C4-2B (cell line): ENCODE measurements at regions not wholly inside any gene's neighbourhood (a gene's known extent, or its start where the extent isn't known, plus 50 kb on each side); places are given as distances from the start of the nearest gene placed in this dataset.
"Not testable (repeated sequence)": the region's sequence is repeated elsewhere in the genome, so short reads cannot be mapped to it uniquely, and the experiment has no call there.

Experiments
- H3K27ac ChIP-seq: fragments of 450-650 bp; 2 replicates; pipeline ENCODE4 v1.5.1; 2017
- ZFX ChIP-seq: fragments of 450-650 bp; IDR thresholded peaks from 2 replicates; pipeline ENCODE4 v1.6.1; 2017
- TF ChIP-seq, protein P1 (sequence below): fragments of 450-650 bp; conservative IDR thresholded peaks from 2 replicates; pipeline ENCODE4 v1.5.1; 2017; ENCODE audit warnings: mild to moderate bottlenecking

DNA sequence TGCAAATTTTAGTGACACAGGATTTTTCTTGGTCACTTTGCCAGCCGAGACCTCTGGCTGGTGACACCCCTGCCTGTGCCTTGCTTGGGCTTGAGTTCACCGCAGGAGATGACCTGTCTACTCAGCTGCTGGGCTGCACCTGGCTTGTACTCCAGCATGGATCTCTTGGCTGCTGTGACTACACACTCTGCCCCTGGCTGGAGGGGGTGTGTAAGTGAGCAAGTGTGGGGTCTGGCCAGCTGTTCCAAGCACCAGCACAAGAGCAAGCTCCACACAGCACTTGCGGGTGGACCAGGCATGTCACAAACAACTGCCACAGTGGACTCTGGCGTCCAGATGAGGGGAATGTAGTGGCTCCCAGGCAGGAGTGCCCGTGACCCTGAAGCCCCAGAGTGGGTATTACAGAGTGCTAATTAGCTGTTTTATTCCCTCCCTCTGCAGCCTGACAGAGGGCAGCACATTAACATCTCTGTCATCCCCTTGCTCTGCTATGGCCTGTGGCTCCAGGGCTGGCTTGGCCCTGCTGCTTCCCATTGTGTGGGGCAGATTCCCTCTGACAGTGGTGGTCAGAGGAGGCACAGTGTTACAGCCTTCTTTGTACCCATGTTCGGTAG, 1387.2 kb downstream of the OLFM4 start:
- no peak overlapping the region for H3K27ac ChIP-seq
- TF ChIP-seq ZFX = no peak
- TF ChIP-seq, protein P1, sequence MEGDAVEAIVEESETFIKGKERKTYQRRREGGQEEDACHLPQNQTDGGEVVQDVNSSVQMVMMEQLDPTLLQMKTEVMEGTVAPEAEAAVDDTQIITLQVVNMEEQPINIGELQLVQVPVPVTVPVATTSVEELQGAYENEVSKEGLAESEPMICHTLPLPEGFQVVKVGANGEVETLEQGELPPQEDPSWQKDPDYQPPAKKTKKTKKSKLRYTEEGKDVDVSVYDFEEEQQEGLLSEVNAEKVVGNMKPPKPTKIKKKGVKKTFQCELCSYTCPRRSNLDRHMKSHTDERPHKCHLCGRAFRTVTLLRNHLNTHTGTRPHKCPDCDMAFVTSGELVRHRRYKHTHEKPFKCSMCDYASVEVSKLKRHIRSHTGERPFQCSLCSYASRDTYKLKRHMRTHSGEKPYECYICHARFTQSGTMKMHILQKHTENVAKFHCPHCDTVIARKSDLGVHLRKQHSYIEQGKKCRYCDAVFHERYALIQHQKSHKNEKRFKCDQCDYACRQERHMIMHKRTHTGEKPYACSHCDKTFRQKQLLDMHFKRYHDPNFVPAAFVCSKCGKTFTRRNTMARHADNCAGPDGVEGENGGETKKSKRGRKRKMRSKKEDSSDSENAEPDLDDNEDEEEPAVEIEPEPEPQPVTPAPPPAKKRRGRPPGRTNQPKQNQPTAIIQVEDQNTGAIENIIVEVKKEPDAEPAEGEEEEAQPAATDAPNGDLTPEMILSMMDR = no peak

DNA sequence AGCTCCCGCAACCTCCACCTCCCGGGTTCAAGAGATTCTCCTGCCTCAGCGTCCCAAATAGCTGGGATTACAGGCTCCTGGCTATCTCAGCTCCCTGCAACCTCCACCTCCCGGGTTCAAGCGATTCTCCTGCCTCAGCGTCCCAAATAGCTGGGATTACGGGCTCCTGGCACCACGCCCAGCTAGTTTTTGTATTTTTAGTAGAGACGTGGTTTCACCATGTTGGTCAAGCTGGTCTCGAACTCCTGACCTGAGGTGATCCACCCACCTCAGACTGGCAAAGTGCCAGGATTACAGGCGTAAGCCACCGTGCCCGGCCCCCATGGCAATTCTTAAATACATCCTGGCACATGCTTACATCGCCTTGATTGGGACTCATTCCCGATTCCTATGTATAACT, 1394.3 kb downstream of the OLFM4 start:
- H3K27ac ChIP-seq = not testable (repeated sequence)

DNA sequence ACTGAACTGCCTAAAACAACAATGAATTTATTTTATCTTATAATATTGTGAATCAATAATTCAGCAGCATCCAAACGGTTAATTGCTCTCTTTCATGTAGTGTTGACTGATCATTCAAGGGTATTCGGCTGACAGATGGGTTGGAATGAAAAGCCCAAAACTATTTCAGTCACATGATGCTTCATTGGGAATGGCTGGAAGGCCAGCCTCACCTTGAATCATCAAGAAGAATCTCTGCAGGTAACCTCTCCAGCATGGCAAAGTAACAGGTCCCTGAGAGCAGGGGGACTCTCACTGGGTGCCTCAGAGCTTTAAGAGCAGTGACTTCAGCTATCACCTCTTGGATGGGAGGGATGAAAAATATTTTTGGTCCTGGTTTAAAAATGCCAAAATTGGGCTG, 1395.7 kb downstream of the OLFM4 start:
- no peak for TF ChIP-seq ZFX
- TF ChIP-seq, protein P1 = no peak
- H3K27ac ChIP-seq = no peak overlapping the region

DNA sequence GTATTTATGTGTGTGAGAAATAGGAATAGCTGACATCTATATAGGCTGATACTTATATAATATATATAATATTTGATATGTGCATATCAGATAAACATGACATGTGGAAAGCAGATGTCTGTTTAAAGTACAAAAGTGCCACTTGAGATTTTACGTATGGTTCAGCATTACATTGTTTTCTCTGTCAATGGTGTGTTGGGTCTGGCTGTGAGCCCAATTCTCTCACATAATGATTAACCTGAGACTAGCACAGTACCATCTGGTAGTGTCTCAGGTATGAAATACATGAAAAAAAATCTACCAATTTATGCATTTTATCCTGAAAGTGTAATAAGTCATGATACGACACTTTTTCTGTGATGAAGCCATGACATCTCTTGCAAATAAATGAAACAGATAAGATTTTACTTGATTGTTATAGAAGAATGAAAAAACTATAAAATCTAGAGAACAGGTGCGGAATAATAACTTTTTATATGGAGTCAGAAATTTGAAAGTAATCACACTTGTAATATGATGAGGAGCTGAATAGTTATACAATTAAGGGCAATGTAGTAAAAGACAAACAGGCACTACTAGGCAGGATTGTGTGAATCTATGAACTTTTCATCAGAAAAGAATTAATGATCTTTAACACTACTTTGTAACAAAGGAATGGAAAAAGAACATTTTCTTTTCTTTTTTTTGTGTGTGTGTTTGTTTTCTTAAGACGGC, 1405.0 kb downstream of the OLFM4 start:
- TF ChIP-seq ZFX = no peak
- TF ChIP-seq, protein P1 = no peak

DNA sequence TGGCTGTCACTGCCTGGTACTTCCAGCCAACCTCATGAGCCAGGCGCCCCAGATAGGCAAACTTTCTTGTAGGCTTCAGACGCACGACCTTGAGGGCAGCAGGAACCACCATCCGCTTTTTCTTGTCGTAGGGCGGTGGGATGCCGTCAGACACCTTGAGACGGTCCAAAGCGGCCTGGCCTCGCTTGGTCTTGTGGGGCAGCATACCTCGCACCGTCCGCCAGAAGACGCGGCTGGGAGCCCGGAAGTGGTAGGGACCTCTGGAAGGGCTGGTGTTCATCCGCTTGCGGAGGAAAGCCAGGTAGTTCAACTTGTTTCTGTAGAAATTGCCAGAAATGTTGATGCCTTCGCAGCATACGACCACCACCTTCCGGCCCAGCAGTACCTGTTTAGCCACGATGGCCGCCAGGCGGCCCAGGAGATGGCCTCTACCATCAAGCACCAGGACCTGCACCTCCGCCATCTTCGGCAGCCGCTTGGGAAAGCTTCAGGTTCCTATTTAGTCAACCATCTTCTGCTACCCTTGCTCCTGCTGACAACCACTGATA, 1412.3 kb downstream of the OLFM4 start:
- H3K27ac ChIP-seq = not testable (repeated sequence)

More for the DNA sequence above, 1405.0 kb downstream of the OLFM4 start:
- H3K27ac ChIP-seq = no peak overlapping the region

DNA sequence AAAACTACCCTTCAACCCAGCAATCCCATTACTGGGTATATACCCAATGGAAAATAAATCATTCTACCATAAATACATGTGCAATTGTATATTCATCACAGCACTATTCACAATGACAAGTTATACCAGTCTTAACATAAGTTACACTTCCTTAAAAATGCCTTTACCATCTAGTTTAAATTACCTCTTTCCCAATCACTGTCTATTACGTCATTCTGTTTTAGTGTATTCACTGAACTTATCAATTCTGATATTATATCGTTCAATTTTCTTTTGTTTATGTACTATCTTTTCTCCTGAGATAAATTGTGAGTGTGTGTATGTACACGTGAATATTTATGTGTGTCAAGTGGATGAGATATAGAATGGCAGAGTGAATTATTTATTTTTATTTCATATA, 1416.8 kb downstream of the OLFM4 start:
- TF ChIP-seq ZFX = no peak
- TF ChIP-seq, protein P1 = no peak
- no peak overlapping the region for H3K27ac ChIP-seq

DNA sequence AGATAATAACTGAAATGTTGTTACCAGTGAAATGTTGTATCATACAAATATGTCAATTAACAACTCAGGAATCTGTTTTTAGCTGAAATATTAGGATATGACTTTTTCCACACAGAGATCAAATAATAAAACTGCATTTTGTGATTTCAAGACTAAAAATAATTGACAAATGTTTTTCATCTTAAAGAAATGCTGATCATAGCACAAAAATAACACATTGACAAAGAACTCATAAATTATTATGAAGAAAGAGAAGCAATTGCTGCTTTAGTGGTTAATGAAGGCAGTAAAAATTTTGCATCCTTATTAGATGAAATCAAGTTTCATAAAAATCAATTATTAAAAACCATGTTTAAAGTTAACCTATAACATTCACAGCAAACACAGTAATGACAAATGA, 1417.3 kb downstream of the OLFM4 start:
- TF ChIP-seq ZFX = no peak
- TF ChIP-seq, protein P1 = no peak
- no peak overlapping the region for H3K27ac ChIP-seq

DNA sequence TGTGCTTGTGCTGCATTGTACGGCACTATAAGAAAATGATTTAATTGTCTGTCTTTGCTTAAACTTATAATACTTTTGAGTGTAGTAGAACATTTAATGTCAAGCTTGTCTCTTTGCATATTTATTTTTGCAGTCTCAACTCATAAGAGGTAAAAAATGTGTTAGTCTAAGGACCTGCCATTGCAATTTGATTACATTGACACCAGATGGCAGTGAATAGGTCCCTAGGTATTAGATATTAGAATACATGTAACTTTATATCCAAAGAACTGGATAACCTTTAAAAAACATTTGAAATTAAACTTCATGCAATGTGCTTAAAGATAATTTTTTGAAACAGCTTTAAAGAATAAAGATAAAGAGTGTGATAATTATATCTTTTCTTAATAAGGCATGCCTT, 1421.3 kb downstream of the OLFM4 start:
- no peak overlapping the region for H3K27ac ChIP-seq
- TF ChIP-seq, protein P1 = peak; percentile 66
- TF ChIP-seq ZFX = no peak
